HCT116 (cell line): ENCODE measurements at regions not wholly inside any gene's neighbourhood (a gene's known extent, or its start where the extent isn't known, plus 50 kb on each side); places are given as distances from the start of the nearest gene placed in this dataset.

ENCODE experiments used
- ATAC-seq: fragments of 200-7000 bp; cut with Tn5 transposase; 2 replicates; pipeline ENCODE4 v1.9.1; 2020; ENCODE audit warnings: mild to moderate bottlenecking, moderate library complexity
- BruUV-seq: library from RNA; stranded (reverse); fragments of 400-500 nt; replicated peaks from 2 replicates; lab custom pipeline; 2021; lab: Mats Ljungman, UMichigan
- CTCF ChIA-PET: fragments of 300-600 bp; sonication (Branson Sonifier 250); formaldehyde crosslinking; loops from one replicate; lab custom pipeline; 2021; ENCODE audit warnings: antibody characterized with exemption; lab: Charles Lee
- POLR2A ChIA-PET: fragments of 300-600, 350-600 bp; sonication (Branson Sonifier 250); formaldehyde crosslinking; loops from one replicate; lab custom pipeline; 2021; ENCODE audit warnings: antibody characterized with exemption; lab: Charles Lee
- RAD21 ChIA-PET, 2 experiments: fragments of 300-600 bp; sonication (Branson Sonifier 250); formaldehyde crosslinking; loops; one replicate each; lab custom pipeline; 2023; ENCODE audit warnings: low total read pairs in 2 of 2; ENCODE audit not compliant: uncharacterized antibody in 2 of 2, unreplicated experiment in 2 of 2, low non-redundant PET in 1 of 2; lab: Charles Lee
- DNase-seq: peaks from one replicate; pipeline ENCODE4 v3.0.0-alpha.2; 2010; ENCODE audit warnings: low read depth, low spot score
- H2AFZ ChIP-seq: fragments of 200-600 bp; shearing (Covaris generic), sonication (generic); 2 replicates; pipeline ENCODE4 v1.6.1; 2017; ENCODE audit warnings: low read depth, mixed run types, mixed read lengths, antibody characterized with exemption, low read length; ENCODE audit not compliant: poor library complexity, severe bottlenecking
- H3K27ac ChIP-seq: 2 replicates; pipeline ENCODE4 v1.5.1; 2012; ENCODE audit warnings: low read depth, low read length
- H3K27me3 ChIP-seq: fragments of 200-600 bp; sonication (generic); 2 replicates; pipeline ENCODE4 v1.6.1; 2016; ENCODE audit warnings: mixed run types, low read length, mixed read lengths; ENCODE audit not compliant: insufficient read depth
- H3K36me3 ChIP-seq, 2 experiments: fragments of 200-500 bp in 1 of 2; fragments of 200-600 bp in 1 of 2; sonication (Bioruptor generic) in 1 of 2; sonication (generic) in 1 of 2; 2 replicates each; pipeline versions ENCODE4 v1.5.1 to v1.6.1; 2014 to 2016; ENCODE audit warnings: low read length in 2 of 2, inconsistent platforms in 1 of 2, mixed read lengths in 1 of 2, mixed run types in 1 of 2; ENCODE audit not compliant: insufficient read depth in 2 of 2, control insufficient read depth in 1 of 2
- H3K4me1 ChIP-seq, 2 experiments: fragments of 200-600 bp in 1 of 2; sonication (generic) in 1 of 2; 2 replicates each; pipeline versions ENCODE4 v1.5.1 to v1.6.1; 2012 to 2017; ENCODE audit warnings: low read length in 2 of 2, inconsistent platforms in 1 of 2, mild to moderate bottlenecking in 1 of 2, mixed read lengths in 1 of 2, mixed run types in 1 of 2, moderate library complexity in 1 of 2; ENCODE audit not compliant: insufficient read depth in 2 of 2, control insufficient read depth in 1 of 2
- H3K4me2 ChIP-seq: fragments of 200-600 bp; sonication (generic); 2 replicates; pipeline ENCODE4 v1.6.1; 2017; ENCODE audit warnings: mixed run types, low read length, mixed read lengths
- H3K4me3 ChIP-seq, 2 experiments: fragments of 200-600 bp in 1 of 2; sonication (generic) in 1 of 2; replicated peaks in 1 of 2; 2 replicates each; pipeline ENCODE4 v1.5.1; 2011 to 2016; ENCODE audit warnings: low read length in 2 of 2, control low read depth in 1 of 2, low read depth in 1 of 2, mild to moderate bottlenecking in 1 of 2, mixed read lengths in 1 of 2, mixed run types in 1 of 2
- H3K79me2 ChIP-seq: fragments of 200-600 bp; sonication (generic); 2 replicates; pipeline ENCODE4 v1.6.1; 2017; ENCODE audit warnings: mild to moderate bottlenecking, mixed run types, low read length, moderate library complexity, mixed read lengths; ENCODE audit not compliant: insufficient read depth
- H3K9ac ChIP-seq: fragments of 200-600 bp; sonication (generic); 2 replicates; pipeline ENCODE4 v1.6.1; 2016; ENCODE audit warnings: low read length, mixed read lengths
- H3K9me2 ChIP-seq: fragments of 200-600 bp; sonication (generic), shearing (Covaris generic); 2 replicates; pipeline ENCODE4 v1.6.1; 2017; ENCODE audit warnings: mixed run types, mild to moderate bottlenecking, moderate library complexity; ENCODE audit not compliant: insufficient read depth
- H3K9me3 ChIP-seq, 2 experiments: fragments of 200-500 bp in 1 of 2; fragments of 200-600 bp in 1 of 2; sonication (Bioruptor generic) in 1 of 2; sonication (generic) in 1 of 2; 2 replicates each; pipeline ENCODE4 v1.6.1; 2014 to 2017; ENCODE audit warnings: low read length in 2 of 2, mixed read lengths in 2 of 2, inconsistent platforms in 1 of 2, low read depth in 1 of 2, mild to moderate bottlenecking in 1 of 2, mixed run types in 1 of 2, moderate library complexity in 1 of 2; ENCODE audit not compliant: control insufficient read depth in 1 of 2, insufficient read depth in 1 of 2
- H4K20me1 ChIP-seq: fragments of 200-600 bp; sonication (generic), shearing (Covaris generic); 2 replicates; pipeline ENCODE4 v1.6.1; 2017; ENCODE audit warnings: mixed run types, mild to moderate bottlenecking, moderate library complexity; ENCODE audit not compliant: insufficient read depth
- CBX3 ChIP-seq: IDR thresholded peaks from 2 replicates; pipeline ENCODE4 v1.6.1; 2012; ENCODE audit warnings: low read depth
- EGR1 ChIP-seq: IDR thresholded peaks from 2 replicates; pipeline ENCODE4 v1.6.1; 2012; ENCODE audit warnings: low read depth
- ELF1 ChIP-seq: IDR thresholded peaks from 2 replicates; pipeline ENCODE4 v1.6.1; 2012; ENCODE audit warnings: low read depth, borderline replicate concordance
- EZH2 ChIP-seq: fragments of 200-600 bp; sonication (generic); IDR thresholded peaks from 2 replicates; pipeline ENCODE4 v1.6.1; 2017; ENCODE audit warnings: antibody characterized with exemption, mixed run types
- EZH2phosphoT487 ChIP-seq: fragments of 200-600 bp; IDR thresholded peaks from 2 replicates; pipeline ENCODE4 v1.6.1; 2018; ENCODE audit warnings: antibody characterized with exemption, borderline replicate concordance
- JUND ChIP-seq: IDR thresholded peaks from 2 replicates; pipeline ENCODE4 v1.6.1; 2012
- POLR2AphosphoS5 ChIP-seq: IDR thresholded peaks from 2 replicates; pipeline ENCODE4 v1.6.1; 2011; ENCODE audit warnings: mild to moderate bottlenecking, low read depth, low read length, moderate library complexity
- SRF ChIP-seq: IDR thresholded peaks from 2 replicates; pipeline ENCODE4 v1.6.1; 2012; ENCODE audit warnings: low read depth
- TCF7L2 ChIP-seq: IDR thresholded peaks from 2 replicates; pipeline ENCODE4 v1.7.0; 2011; ENCODE audit warnings: borderline replicate concordance, inconsistent platforms; ENCODE audit not compliant: insufficient read depth, insufficient read length; ENCODE audit errors: extremely low read depth
- YY1 ChIP-seq: IDR thresholded peaks from 2 replicates; pipeline ENCODE4 v1.6.1; 2011; ENCODE audit warnings: low read length, low read depth, moderate library complexity, mild to moderate bottlenecking; ENCODE audit not compliant: insufficient replicate concordance; ENCODE audit errors: extremely low read depth
- intact Hi-C: fragments of 100-400 bp; cut with micrococcal nuclease; formaldehyde crosslinking; loops from 2 replicates; pipeline ENCODE4 v1.10.0; 2022
- TF ChIP-seq, protein P1 (sequence below): IDR thresholded peaks from 2 replicates; pipeline ENCODE4 v1.6.1; 2012; ENCODE audit warnings: low read depth
- TF ChIP-seq, protein P2 (sequence below): IDR thresholded peaks from 2 replicates; pipeline ENCODE4 v1.6.1; 2011; ENCODE audit warnings: mild to moderate bottlenecking, low read length, moderate library complexity; ENCODE audit not compliant: insufficient replicate concordance; ENCODE audit errors: extremely low read depth

DNA sequence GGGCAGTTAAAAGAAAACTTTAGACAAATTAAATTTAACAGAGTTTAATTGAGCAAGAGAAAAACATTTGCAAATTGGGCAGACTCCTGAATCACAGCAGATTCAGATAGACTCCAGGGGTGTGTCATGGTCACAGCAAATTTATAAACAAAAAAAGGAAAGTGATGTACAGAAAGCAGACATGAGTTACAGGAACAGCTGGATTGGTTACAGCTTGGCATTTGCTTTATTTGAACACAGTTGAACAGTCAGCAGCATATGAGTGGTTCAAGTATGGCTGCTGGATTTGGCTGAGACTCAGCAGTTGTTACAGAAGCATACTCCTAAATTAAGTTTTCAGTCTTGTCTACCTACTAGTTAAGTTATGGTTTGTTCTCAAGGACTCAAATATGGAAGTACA, 82.3 kb upstream of the NYAP2 start:
- H3K9me3 ChIP-seq: peaks cover 3 to 5% of the 10 kb centered on the region in 2 experiments; a peak in 2 of 4 replicates
- no peaks in the 10 kb centered on the region for H3K4me1 ChIP-seq
- H3K27ac ChIP-seq: no peak overlapping the region
- H3K4me3 ChIP-seq: no peak overlapping the region
- no peaks in the 10 kb centered on the region for H4K20me1 ChIP-seq
- ATAC-seq: no peak
- no peaks in the 10 kb centered on the region for H3K36me3 ChIP-seq
- H3K9me2 ChIP-seq: no peaks in the 10 kb centered on the region
- no peak for TF ChIP-seq EGR1
- no peak for TF ChIP-seq POLR2AphosphoS5
- TF ChIP-seq SRF: no peak
- TF ChIP-seq EZH2phosphoT487: no peak
- no peak for TF ChIP-seq ELF1
- no peaks in the 10 kb centered on the region for H3K27me3 ChIP-seq
- no TSS peak for BruUV-seq
- ChIA-PET RAD21 (no interaction called here), CTCF (no interaction called here), POLR2A (no interaction called here)
- intact Hi-C loops: no loop called here
- no peak for DNase-seq
- no peak overlapping the region for H3K9ac ChIP-seq
- H3K79me2 ChIP-seq: no peaks in the 10 kb centered on the region
- no peak overlapping the region for H2AFZ ChIP-seq
- H3K4me2 ChIP-seq: no peak overlapping the region

DNA sequence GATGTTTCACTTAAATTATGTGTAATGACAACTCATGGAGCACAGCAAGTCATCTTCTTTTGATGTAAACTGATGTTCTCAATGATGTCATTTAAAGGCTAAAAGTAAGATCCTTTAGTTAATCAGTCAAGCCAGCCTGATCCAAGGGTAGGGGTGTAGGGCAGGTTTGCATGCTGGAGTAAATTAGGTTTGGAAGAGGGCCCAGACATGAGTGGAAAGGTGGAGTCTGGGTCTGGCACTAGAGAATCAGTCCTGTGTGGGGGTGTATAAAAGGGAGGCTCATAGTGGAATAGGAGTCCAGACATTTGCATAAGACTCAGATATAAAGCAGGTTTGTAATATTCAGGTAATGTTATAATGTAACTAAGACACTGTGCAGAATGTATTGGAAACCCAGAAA, 88.8 kb upstream of the NYAP2 start:
- no peak for DNase-seq
- Histone ChIP-seq H3K4me3 (no peak overlapping the region), H3K79me2 (no peaks in the 10 kb centered on the region), H3K9me3 (no peaks in the 10 kb centered on the region), H3K4me1 (no peaks in the 10 kb centered on the region), H4K20me1 (no peaks in the 10 kb centered on the region), H3K4me2 (no peak overlapping the region), H3K27me3 (no peaks in the 10 kb centered on the region), H3K36me3 (no peaks in the 10 kb centered on the region), H2AFZ (no peak overlapping the region), H3K27ac (no peak overlapping the region), H3K9ac (no peak overlapping the region), H3K9me2 (no peaks in the 10 kb centered on the region)
- ChIA-PET POLR2A (no interaction called here), RAD21 (no interaction called here), CTCF (no interaction called here)
- no peak for ATAC-seq
- no TSS peak for BruUV-seq
- intact Hi-C loops: no loop called here
- TF ChIP-seq JUND (no peak), YY1 (no peak), EZH2 (no peak), EGR1 (no peak), TCF7L2 (no peak), CBX3 (no peak)
- TF ChIP-seq, protein P1, sequence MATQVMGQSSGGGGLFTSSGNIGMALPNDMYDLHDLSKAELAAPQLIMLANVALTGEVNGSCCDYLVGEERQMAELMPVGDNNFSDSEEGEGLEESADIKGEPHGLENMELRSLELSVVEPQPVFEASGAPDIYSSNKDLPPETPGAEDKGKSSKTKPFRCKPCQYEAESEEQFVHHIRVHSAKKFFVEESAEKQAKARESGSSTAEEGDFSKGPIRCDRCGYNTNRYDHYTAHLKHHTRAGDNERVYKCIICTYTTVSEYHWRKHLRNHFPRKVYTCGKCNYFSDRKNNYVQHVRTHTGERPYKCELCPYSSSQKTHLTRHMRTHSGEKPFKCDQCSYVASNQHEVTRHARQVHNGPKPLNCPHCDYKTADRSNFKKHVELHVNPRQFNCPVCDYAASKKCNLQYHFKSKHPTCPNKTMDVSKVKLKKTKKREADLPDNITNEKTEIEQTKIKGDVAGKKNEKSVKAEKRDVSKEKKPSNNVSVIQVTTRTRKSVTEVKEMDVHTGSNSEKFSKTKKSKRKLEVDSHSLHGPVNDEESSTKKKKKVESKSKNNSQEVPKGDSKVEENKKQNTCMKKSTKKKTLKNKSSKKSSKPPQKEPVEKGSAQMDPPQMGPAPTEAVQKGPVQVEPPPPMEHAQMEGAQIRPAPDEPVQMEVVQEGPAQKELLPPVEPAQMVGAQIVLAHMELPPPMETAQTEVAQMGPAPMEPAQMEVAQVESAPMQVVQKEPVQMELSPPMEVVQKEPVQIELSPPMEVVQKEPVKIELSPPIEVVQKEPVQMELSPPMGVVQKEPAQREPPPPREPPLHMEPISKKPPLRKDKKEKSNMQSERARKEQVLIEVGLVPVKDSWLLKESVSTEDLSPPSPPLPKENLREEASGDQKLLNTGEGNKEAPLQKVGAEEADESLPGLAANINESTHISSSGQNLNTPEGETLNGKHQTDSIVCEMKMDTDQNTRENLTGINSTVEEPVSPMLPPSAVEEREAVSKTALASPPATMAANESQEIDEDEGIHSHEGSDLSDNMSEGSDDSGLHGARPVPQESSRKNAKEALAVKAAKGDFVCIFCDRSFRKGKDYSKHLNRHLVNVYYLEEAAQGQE: no peak
- TF ChIP-seq, protein P2, sequence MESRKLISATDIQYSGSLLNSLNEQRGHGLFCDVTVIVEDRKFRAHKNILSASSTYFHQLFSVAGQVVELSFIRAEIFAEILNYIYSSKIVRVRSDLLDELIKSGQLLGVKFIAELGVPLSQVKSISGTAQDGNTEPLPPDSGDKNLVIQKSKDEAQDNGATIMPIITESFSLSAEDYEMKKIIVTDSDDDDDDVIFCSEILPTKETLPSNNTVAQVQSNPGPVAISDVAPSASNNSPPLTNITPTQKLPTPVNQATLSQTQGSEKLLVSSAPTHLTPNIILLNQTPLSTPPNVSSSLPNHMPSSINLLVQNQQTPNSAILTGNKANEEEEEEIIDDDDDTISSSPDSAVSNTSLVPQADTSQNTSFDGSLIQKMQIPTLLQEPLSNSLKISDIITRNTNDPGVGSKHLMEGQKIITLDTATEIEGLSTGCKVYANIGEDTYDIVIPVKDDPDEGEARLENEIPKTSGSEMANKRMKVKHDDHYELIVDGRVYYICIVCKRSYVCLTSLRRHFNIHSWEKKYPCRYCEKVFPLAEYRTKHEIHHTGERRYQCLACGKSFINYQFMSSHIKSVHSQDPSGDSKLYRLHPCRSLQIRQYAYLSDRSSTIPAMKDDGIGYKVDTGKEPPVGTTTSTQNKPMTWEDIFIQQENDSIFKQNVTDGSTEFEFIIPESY: no peak
